ENCODE measurements at regions not wholly inside any gene's neighbourhood (a gene's known extent, or its start where the extent isn't known, plus 50 kb on each side); places are given as distances from the start of the nearest gene placed in this dataset.

DNA sequence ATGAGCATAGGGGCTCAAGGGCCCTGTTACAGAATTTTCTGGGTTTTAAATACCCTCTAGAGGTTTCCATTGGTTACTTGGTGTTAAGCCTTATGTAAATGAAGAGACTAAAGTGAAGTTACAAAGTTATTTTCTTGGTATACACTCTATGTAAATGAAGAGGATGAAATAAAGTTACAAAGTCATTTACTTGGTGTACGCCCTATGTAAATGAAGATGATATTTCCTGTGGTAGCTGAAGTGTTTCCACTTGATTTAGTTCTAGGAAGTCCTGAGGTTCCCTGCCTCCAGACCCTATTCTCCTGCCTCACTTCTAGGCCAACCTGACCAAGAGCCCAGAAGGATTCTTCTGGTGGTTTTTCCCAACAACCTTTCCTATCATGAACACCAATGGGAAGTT lies 126.1 kb downstream of the SPTSSA start:
- TF ChIP-seq SUZ12 (IDR thresholded peaks at IDR 0.05; ENCODE audit: extremely low read depth, insufficient read depth, insufficient read length) (no peak), YY1 (IDR thresholded peaks at IDR 0.05; ENCODE audit: insufficient read depth, insufficient read length) (no peak), ZNF274 (IDR thresholded peaks at IDR 0.05; ENCODE audit: low read depth, low read length) (no peak)

All from NT2/D1 (cell line).